GM12874 (cell line): ENCODE measurements at regions not wholly inside any gene's neighbourhood (a gene's known extent, or its start where the extent isn't known, plus 50 kb on each side); places are given as distances from the start of the nearest gene placed in this dataset.
A peak's percentile ranks its signal among the peaks of the same experiment; 100 is the strongest.

Experiments used
- TF ChIP-seq, protein P1 (sequence below): IDR thresholded peaks from 2 replicates; pipeline ENCODE4 v1.5.1; 2011; ENCODE audit warnings: low read depth, mild to moderate bottlenecking, control low read depth, low read length, moderate library complexity; ENCODE audit not compliant: insufficient read depth

DNA sequence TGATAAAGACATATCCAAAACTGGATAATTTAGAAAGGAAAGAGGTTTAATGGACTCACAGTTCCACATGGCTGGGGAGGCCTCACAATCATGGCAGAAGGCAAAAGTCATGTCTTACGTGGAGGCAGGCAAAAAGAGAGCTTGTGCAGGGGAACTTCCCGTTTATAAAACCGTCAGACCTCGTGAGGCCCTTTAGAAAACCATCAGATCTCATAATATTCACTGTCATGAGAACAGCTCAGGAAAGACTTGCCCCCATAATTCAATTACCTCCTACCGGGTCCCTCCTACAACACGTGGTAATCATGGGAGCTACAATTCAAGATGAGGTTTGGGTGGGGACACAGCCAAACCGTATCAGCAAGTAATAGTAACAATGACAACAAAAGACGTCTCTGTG, 88.2 kb upstream of the SLC25A33 start:
- TF ChIP-seq, protein P1, sequence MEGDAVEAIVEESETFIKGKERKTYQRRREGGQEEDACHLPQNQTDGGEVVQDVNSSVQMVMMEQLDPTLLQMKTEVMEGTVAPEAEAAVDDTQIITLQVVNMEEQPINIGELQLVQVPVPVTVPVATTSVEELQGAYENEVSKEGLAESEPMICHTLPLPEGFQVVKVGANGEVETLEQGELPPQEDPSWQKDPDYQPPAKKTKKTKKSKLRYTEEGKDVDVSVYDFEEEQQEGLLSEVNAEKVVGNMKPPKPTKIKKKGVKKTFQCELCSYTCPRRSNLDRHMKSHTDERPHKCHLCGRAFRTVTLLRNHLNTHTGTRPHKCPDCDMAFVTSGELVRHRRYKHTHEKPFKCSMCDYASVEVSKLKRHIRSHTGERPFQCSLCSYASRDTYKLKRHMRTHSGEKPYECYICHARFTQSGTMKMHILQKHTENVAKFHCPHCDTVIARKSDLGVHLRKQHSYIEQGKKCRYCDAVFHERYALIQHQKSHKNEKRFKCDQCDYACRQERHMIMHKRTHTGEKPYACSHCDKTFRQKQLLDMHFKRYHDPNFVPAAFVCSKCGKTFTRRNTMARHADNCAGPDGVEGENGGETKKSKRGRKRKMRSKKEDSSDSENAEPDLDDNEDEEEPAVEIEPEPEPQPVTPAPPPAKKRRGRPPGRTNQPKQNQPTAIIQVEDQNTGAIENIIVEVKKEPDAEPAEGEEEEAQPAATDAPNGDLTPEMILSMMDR = no peak

DNA sequence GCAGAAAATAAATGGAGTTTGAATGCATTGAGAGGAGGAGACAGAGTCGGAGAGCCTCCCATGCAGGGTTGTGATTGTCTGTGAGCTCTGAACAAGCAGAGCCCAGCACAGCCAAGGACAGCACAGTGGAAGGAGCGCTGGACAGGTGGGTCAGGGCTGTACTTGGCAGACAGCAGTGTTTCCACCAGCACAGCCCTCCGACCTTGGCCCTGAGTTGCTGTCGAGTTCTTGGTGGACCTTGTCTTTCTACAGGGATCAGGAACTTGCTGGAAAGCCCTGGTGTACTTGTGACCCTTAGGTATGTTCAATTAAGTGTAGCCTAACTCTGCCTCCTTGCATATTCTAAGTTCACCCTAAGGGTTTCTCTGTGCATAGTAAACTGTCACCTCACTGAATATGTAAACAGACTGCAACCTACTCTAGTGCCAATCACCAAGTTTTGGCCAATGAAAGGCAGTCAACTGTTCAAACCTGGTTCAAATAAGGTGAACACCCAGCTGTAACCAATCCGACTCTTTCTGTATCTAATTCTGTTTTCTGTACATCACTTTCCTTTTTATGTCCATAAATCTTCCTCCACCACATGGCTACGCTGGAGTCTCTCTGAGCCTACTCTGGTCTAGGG, 86.6 kb upstream of the SLC25A33 start:
- TF ChIP-seq, protein P1 = no peak

DNA sequence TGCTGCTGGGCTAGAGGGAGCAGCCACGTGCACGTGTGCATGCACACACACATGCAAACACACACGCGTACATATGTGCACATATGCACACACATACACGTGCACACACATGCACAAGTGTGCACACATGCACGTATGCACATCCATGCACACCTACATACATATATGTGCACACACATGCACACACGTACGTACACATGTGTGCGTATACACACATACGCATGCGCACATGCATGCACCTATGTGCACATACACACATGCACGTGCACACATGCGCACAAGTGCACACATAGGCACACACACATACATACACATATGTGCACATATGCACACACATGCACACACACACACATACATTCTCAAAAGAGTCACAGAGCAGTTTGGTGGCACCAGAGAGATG, 85.9 kb upstream of the SLC25A33 start:
- TF ChIP-seq, protein P1 = no peak

DNA sequence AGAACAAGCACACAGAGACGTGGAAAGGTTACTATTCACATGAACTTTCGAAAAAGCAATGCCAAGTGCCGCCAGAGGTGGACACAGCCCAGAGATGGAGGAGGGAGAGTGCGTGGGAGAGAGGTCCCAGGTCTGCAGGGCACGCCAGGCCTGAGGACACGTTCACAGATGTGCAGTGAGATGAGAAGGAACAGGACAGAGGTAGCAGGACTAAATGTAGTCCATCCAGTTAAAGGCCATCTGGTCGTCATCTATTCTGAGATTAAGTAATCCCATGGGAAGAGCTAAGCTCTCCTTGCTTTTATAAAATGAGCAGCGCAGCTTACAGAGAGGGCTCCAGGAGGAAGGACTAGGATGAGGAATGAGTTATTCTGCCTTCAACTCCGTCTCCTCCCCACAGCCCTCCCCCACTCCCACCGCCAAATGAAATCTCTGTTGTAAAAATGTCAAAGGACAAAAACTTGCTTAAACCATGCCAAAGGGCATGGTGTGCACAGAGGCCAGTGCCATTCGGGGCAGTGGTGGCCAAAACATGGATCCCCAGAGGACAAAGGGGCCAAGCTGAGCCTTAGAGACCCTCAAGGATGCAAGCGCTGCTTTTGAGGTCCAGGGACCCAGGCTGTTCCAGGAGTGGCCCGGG, 85.4 kb upstream of the SLC25A33 start:
- TF ChIP-seq, protein P1 = no peak

DNA sequence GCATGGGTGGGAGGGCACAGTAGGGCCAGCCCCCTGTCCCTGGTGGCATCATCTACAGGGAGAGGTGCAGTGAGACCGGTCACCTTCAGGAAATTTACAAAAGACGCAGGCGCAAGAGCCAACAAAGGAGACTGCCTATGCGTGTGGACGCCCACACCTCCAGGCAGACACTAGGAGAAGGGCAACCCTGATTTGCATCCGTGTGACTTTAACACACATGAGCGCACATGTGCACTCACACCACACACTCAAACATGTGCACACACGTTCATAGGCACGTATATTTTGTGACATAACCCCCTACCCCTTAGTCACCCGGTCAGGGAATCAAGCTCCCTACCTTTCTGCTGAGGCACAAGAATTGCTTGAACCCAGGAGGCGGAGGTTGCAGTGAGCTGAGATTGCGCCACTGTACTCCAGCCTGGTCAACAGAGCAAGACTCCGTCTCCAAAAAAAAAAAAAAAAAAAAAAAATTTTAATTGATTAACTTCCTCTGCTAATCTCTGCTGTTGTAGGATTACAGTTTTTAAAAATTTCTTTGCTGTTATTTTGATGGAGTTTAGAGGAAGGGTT, 84.7 kb upstream of the SLC25A33 start:
- TF ChIP-seq, protein P1 = no peak

DNA sequence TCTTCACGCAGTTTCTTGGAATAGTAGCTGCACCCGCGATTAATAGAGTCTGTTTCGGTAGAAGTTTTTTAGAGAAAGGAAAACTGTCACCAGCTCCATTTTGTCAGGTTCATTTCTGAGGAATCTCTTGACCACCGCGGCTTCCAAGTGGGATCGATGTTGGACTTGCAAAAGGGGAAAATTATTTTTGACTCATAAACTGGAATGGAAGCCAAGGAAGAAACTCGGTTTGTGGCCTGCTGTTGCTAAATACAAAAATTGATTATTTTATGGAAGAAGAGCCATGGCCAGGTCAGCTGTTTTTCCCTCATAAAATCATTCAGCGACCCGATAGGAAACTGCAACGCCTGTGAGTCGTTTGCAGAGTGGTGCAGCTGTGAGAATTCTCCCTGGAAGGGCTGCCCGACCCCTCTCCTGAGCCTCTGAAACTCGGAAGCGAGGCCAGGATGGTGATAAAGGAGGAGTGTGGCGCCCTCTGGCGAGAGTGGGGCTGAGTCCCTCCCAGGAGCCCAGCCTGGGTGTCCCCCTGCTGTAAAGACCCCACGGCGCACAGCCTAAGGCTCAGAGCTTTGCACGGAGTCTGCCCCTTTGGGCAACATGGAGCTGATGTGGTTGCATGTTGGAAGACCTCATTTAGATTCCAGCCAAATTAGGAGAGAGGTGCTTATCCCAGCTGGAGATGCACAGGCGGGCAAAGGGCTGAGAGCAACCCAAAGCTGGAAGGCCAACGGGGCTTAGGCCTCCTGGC, 83.6 kb upstream of the SLC25A33 start:
- TF ChIP-seq, protein P1 = peak; percentile 85

DNA sequence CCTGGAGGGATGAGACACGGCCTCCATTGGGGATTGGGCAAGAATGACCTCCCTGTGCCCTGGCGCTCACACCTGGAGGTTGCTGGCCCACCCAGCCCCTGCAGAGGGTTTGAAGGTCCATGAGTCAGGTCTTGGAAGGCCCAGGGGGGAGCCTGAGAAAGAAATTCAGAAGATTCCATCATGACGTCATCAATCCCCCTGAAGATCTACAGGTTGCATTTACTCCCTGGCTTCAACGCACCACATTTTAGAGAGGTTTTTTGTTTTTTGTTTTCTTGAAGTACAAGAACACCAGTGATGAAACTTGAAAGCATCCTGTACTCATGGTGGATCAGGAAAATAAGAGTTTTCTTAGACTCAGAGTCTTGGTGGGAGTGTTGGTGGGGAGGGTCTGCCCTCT, 82.4 kb upstream of the SLC25A33 start:
- TF ChIP-seq, protein P1 = no peak
